ENCODE measurements at regions not wholly inside any gene's neighbourhood (a gene's known extent, or its start where the extent isn't known, plus 50 kb on each side); places are given as distances from the start of the nearest gene placed in this dataset.

- no peak for TF ChIP-seq CTCF (IDR thresholded peaks at IDR 0.05; ENCODE audit: insufficient read depth, low read length, poor library complexity, severe bottlenecking)
- no peak for TF ChIP-seq EZH2phosphoT487 (conservative IDR thresholded peaks at IDR 0.05; ENCODE audit: low read length)
These were observed 974.9 kb downstream of the PCDH18 start for GRCh38 chr4:136557396-136557795.

Data from SU-DHL-6 (cell line).